Activated naive CD4-positive, alpha-beta T cell treated with anti-CD3 and anti-CD28 coated beads for 36 hours (primary cell): ENCODE measurements at regions not wholly inside any gene's neighbourhood (a gene's known extent, or its start where the extent isn't known, plus 50 kb on each side); places are given as distances from the start of the nearest gene placed in this dataset.
"Not testable (repeated sequence)": the region's sequence is repeated elsewhere in the genome, so short reads cannot be mapped to it uniquely, and the experiment has no call there.

Source experiments
- CTCF ChIA-PET: fragments of 350-600 bp; sonication (Branson Sonifier 250); formaldehyde crosslinking; loops from one replicate; lab custom pipeline; 2021; ENCODE audit warnings: antibody characterized with exemption; lab: Charles Lee
- DNase-seq: peaks from one replicate; pipeline ENCODE4 v3.0.0-alpha.2; 2020
- H3K27ac Mint-ChIP-seq: one replicate; pipeline ENCODE4 v1.8.0; 2021; ENCODE audit warnings: mild to moderate bottlenecking, mixed read lengths
- H3K27me3 Mint-ChIP-seq: one replicate; pipeline ENCODE4 v1.8.0; 2021; ENCODE audit warnings: low read depth, mixed read lengths
- H3K36me3 Mint-ChIP-seq: one replicate; pipeline ENCODE4 v1.8.0; 2021; ENCODE audit warnings: low read depth, mixed read lengths
- H3K4me1 Mint-ChIP-seq: one replicate; pipeline ENCODE4 v1.8.0; 2021; ENCODE audit warnings: low read depth, mixed read lengths
- H3K4me3 Mint-ChIP-seq: one replicate; pipeline ENCODE4 v1.8.0; 2021; ENCODE audit warnings: mild to moderate bottlenecking, moderate library complexity, mixed read lengths
- H3K9me3 Mint-ChIP-seq: one replicate; pipeline ENCODE4 v1.8.0; 2021; ENCODE audit warnings: mixed read lengths
- intact Hi-C: fragments of 100-400 bp; cut with micrococcal nuclease; formaldehyde crosslinking; loops from one replicate; pipeline ENCODE4 v1.15.1; 2023

GRCh38 chr1:238406098-238406860 lies 515.6 kb upstream of the ZP4 start:
- H3K27me3 Mint-ChIP-seq = no peaks in the 10 kb centered on the region
- peaks cover 3% of the 10 kb centered on the region for H3K9me3 Mint-ChIP-seq
- H3K4me1 Mint-ChIP-seq = no peaks in the 10 kb centered on the region
- H3K36me3 Mint-ChIP-seq = no peaks in the 10 kb centered on the region
- CTCF ChIA-PET = no interaction called here
- H3K4me3 Mint-ChIP-seq = no peak overlapping the region
- no peak for DNase-seq
- intact Hi-C loops = no loop called here
- no peak overlapping the region for H3K27ac Mint-ChIP-seq

- Mint-ChIP-seq H3K4me1 (no peaks in the 10 kb centered on the region), H3K4me3 (no peak overlapping the region), H3K27ac (no peak overlapping the region), H3K9me3 (peaks cover 3% of the 10 kb centered on the region), H3K27me3 (no peaks in the 10 kb centered on the region), H3K36me3 (no peaks in the 10 kb centered on the region)
- DNase-seq = no peak
- intact Hi-C loops = no loop called here
- CTCF ChIA-PET = no interaction called here
These were observed 514.2 kb upstream of the ZP4 start for GRCh38 chr1:238404921-238405320.

- no peak for DNase-seq
- no peaks in the 10 kb centered on the region for H3K36me3 Mint-ChIP-seq
- no peak overlapping the region for H3K4me3 Mint-ChIP-seq
- H3K9me3 Mint-ChIP-seq = peaks cover 3% of the 10 kb centered on the region
- H3K27me3 Mint-ChIP-seq = no peaks in the 10 kb centered on the region
- no peaks in the 10 kb centered on the region for H3K4me1 Mint-ChIP-seq
- CTCF ChIA-PET = no interaction called here
- H3K27ac Mint-ChIP-seq = no peak overlapping the region
- intact Hi-C loops = no loop called here
These were observed 513.8 kb upstream of the ZP4 start for GRCh38 chr1:238404481-238404880.

- Mint-ChIP-seq H3K27me3 (no peaks in the 10 kb centered on the region), H3K4me1 (no peaks in the 10 kb centered on the region), H3K27ac (no peak overlapping the region), H3K4me3 (no peak overlapping the region), H3K9me3 (peaks cover 3% of the 10 kb centered on the region), H3K36me3 (no peaks in the 10 kb centered on the region)
- intact Hi-C loops = no loop called here
- CTCF ChIA-PET = no interaction called here
- no peak for DNase-seq
These were observed 510.4 kb upstream of the ZP4 start for GRCh38 chr1:238401144-238401543.

GRCh38 chr1:238399558-238399957 lies 508.8 kb upstream of the ZP4 start:
- H3K27ac Mint-ChIP-seq = no peak overlapping the region
- H3K36me3 Mint-ChIP-seq = no peaks in the 10 kb centered on the region
- intact Hi-C loops = no loop called here
- CTCF ChIA-PET = no interaction called here
- H3K4me1 Mint-ChIP-seq = no peaks in the 10 kb centered on the region
- H3K4me3 Mint-ChIP-seq = no peak overlapping the region
- no peak for DNase-seq
- no peaks in the 10 kb centered on the region for H3K27me3 Mint-ChIP-seq
- peaks cover 3% of the 10 kb centered on the region for H3K9me3 Mint-ChIP-seq

- no peaks in the 10 kb centered on the region for H3K4me1 Mint-ChIP-seq
- no peaks in the 10 kb centered on the region for H3K27me3 Mint-ChIP-seq
- DNase-seq = no peak
- no peak overlapping the region for H3K27ac Mint-ChIP-seq
- CTCF ChIA-PET = no interaction called here
- peaks cover 2% of the 10 kb centered on the region for H3K9me3 Mint-ChIP-seq
- no peaks in the 10 kb centered on the region for H3K36me3 Mint-ChIP-seq
- intact Hi-C loops = no loop called here
- H3K4me3 Mint-ChIP-seq = no peak overlapping the region
These were observed 505.4 kb upstream of the ZP4 start for GRCh38 chr1:238396140-238396539.

- no peaks in the 10 kb centered on the region for H3K27me3 Mint-ChIP-seq
- H3K4me1 Mint-ChIP-seq = no peaks in the 10 kb centered on the region
- no peak for DNase-seq
- CTCF ChIA-PET = interaction anchor here (0.6 kb wide), 1 partner anchor 1517 kb away, joined by 3 read pairs; no protein-coding TSS in a partner anchor
- no peak overlapping the region for H3K27ac Mint-ChIP-seq
- no peaks in the 10 kb centered on the region for H3K36me3 Mint-ChIP-seq
- intact Hi-C loops = no loop called here
- H3K4me3 Mint-ChIP-seq = no peak overlapping the region
- peaks cover 10% of the 10 kb centered on the region for H3K9me3 Mint-ChIP-seq
These were observed 493.7 kb upstream of the ZP4 start for GRCh38 chr1:238384381-238384780.

GRCh38 chr1:238380167-238380566 lies 489.4 kb upstream of the ZP4 start:
- DNase-seq = no peak
- Mint-ChIP-seq H3K27ac (no peak overlapping the region), H3K36me3 (no peaks in the 10 kb centered on the region), H3K27me3 (no peaks in the 10 kb centered on the region), H3K9me3 (peaks cover 10% of the 10 kb centered on the region), H3K4me3 (no peak overlapping the region), H3K4me1 (no peaks in the 10 kb centered on the region)
- intact Hi-C loops = no loop called here
- CTCF ChIA-PET = no interaction called here

- H3K27ac Mint-ChIP-seq, H3K36me3 Mint-ChIP-seq, CTCF ChIA-PET, DNase-seq, H3K27me3 Mint-ChIP-seq, H3K4me3 Mint-ChIP-seq, intact Hi-C loops, H3K4me1 Mint-ChIP-seq: not testable (repeated sequence)
- H3K9me3 Mint-ChIP-seq = peaks cover 10% of the 10 kb centered on the region
These were observed 488.7 kb upstream of the ZP4 start for GRCh38 chr1:238379446-238379845.

- no peak for DNase-seq
- no peak overlapping the region for H3K27ac Mint-ChIP-seq
- CTCF ChIA-PET = no interaction called here
- H3K27me3 Mint-ChIP-seq = no peaks in the 10 kb centered on the region
- H3K4me1 Mint-ChIP-seq = no peaks in the 10 kb centered on the region
- intact Hi-C loops = no loop called here
- H3K4me3 Mint-ChIP-seq = no peak overlapping the region
- no peaks in the 10 kb centered on the region for H3K36me3 Mint-ChIP-seq
- H3K9me3 Mint-ChIP-seq = peaks cover 7% of the 10 kb centered on the region
These were observed 486.7 kb upstream of the ZP4 start for GRCh38 chr1:238377280-238377919.

- intact Hi-C loops = no loop called here
- no peak overlapping the region for H3K27ac Mint-ChIP-seq
- no peaks in the 10 kb centered on the region for H3K27me3 Mint-ChIP-seq
- CTCF ChIA-PET = no interaction called here
- H3K9me3 Mint-ChIP-seq = no peaks in the 10 kb centered on the region
- no peaks in the 10 kb centered on the region for H3K36me3 Mint-ChIP-seq
- no peak overlapping the region for H3K4me3 Mint-ChIP-seq
- no peaks in the 10 kb centered on the region for H3K4me1 Mint-ChIP-seq
- DNase-seq = no peak
These were observed 479.9 kb upstream of the ZP4 start for GRCh38 chr1:238370599-238370998.

GRCh38 chr1:238364214-238364892 lies 473.6 kb upstream of the ZP4 start:
- Mint-ChIP-seq H3K36me3 (no peaks in the 10 kb centered on the region), H3K4me3 (no peak overlapping the region), H3K27me3 (no peaks in the 10 kb centered on the region), H3K27ac (no peak overlapping the region), H3K9me3 (peaks cover 4% of the 10 kb centered on the region), H3K4me1 (no peaks in the 10 kb centered on the region)
- CTCF ChIA-PET = no interaction called here
- DNase-seq = no peak
- intact Hi-C loops = no loop called here

- Mint-ChIP-seq H3K9me3 (peaks cover 5% of the 10 kb centered on the region), H3K27ac (no peak overlapping the region), H3K27me3 (no peaks in the 10 kb centered on the region), H3K36me3 (no peaks in the 10 kb centered on the region), H3K4me1 (no peaks in the 10 kb centered on the region), H3K4me3 (no peak overlapping the region)
- intact Hi-C loops = no loop called here
- no peak for DNase-seq
- CTCF ChIA-PET = no interaction called here
These were observed 469.8 kb upstream of the ZP4 start for GRCh38 chr1:238360474-238360873.
